Psoas muscle (tissue), 7 donors: ENCODE measurements at regions not wholly inside any gene's neighbourhood (a gene's known extent, or its start where the extent isn't known, plus 50 kb on each side); places are given as distances from the start of the nearest gene placed in this dataset.

Experiments
- ATAC-seq, 4 donors: fragments of 200-7000 bp; cut with Tn5 transposase; one replicate each; pipeline ENCODE4 v1.9.1; 2020; ENCODE audit warnings: moderate library complexity in 3 of 4, mild to moderate bottlenecking in 2 of 4
- DNase-seq, 2 donors: peaks; one replicate each; pipeline ENCODE4 v3.0.0-alpha.2; 2020
- H3K27ac ChIP-seq: fragments of 200-600 bp; one replicate; pipeline ENCODE4 v1.8.0; 2022
- H3K27me3 ChIP-seq, 3 donors: fragments of 200-600 bp in 1 of 3; one replicate each; pipeline versions ENCODE4 v1.6.1 to v1.8.0; 2013 to 2022; ENCODE audit warnings: low read length in 2 of 3, mild to moderate bottlenecking in 2 of 3, moderate library complexity in 1 of 3; ENCODE audit not compliant: insufficient read depth in 3 of 3
- H3K36me3 ChIP-seq, 2 donors: fragments of 200-600 bp in 1 of 2; one replicate each; pipeline versions ENCODE4 v1.6.1 to v1.8.0; 2013 to 2022; ENCODE audit warnings: low read depth in 1 of 2, mild to moderate bottlenecking in 1 of 2, moderate library complexity in 1 of 2; ENCODE audit not compliant: insufficient read depth in 1 of 2
- H3K4me1 ChIP-seq: fragments of 200-600 bp; one replicate; pipeline ENCODE4 v1.8.0; 2022
- H3K4me3 ChIP-seq: fragments of 200-600 bp; one replicate; pipeline ENCODE4 v1.8.0; 2022; ENCODE audit warnings: mild to moderate bottlenecking
- H3K9me3 ChIP-seq: fragments of 200-600 bp; one replicate; pipeline ENCODE4 v1.8.0; 2022
- WGBS, 3 donors: extraction: QIAGEN DNeasy Blood & Tissue Kit; methylation state at CpG; one replicate each; pipeline versions ENCODE4 v1.1.6 to v1.1.7; 2013; 5-methylcytosine and 5-hydroxymethylcytosine counted together
- intact Hi-C, 2 donors: fragments of 100-400 bp; cut with DNase I; formaldehyde crosslinking; loops; one replicate each; pipeline versions ENCODE4 v1.11.0 to v1.14.2; 2022
- TF ChIP-seq, protein P1 (sequence below): fragments of 200-600 bp; IDR thresholded peaks from one replicate; pipeline ENCODE4 v1.8.0; 2022; ENCODE audit warnings: antibody characterized with exemption
- donor health status: healthy with polysubstance abuse.
- donor health status: DM: no; HTN: no; CAD: no; lungs with moderate emphysema.
- donor health status: Bipolar disorder and iron deficiency.
- donor health status: healthy.
- donor health status: DM: yes; HTN: yes; CAD: no.
- donor health status: DM: no; HTN: no; CAD: no.
- donor health status: DM: yes; HTN: yes; CAD: no.

DNA sequence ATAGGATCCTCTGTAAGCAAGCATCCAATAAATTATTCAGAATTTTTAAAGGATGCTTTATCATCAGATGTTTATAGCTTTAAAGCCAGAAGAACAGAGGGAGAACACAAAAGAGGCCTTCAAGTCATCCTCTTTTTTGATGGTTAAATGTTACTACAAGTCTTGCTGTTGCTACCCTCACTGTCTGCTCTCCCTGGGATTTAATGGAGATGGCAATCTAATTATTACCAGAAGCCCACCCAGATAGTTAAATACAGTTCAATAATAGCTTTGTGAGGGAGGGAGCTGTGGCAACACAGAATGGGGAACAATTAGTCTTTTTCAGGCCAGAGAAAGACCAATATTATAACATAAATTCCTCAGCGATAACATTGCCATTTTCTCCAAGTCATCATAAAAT, 87.0 kb upstream of the ACTBL2 start:
- ATAC-seq (no peak), DNase-seq (no peak)
- Histone ChIP-seq H3K27me3 (no peaks in the 10 kb centered on the region), H3K36me3 (no peaks in the 10 kb centered on the region), H3K27ac (no peak overlapping the region), H3K9me3 (no peaks in the 10 kb centered on the region), H3K4me3 (no peak overlapping the region), H3K4me1 (no peaks in the 10 kb centered on the region)
- intact Hi-C loops: no loop called here
- 23 to 81% (median 67%) methylated on average over 1 of the region's 1 CpG for WGBS, 3 donors
- TF ChIP-seq, protein P1, sequence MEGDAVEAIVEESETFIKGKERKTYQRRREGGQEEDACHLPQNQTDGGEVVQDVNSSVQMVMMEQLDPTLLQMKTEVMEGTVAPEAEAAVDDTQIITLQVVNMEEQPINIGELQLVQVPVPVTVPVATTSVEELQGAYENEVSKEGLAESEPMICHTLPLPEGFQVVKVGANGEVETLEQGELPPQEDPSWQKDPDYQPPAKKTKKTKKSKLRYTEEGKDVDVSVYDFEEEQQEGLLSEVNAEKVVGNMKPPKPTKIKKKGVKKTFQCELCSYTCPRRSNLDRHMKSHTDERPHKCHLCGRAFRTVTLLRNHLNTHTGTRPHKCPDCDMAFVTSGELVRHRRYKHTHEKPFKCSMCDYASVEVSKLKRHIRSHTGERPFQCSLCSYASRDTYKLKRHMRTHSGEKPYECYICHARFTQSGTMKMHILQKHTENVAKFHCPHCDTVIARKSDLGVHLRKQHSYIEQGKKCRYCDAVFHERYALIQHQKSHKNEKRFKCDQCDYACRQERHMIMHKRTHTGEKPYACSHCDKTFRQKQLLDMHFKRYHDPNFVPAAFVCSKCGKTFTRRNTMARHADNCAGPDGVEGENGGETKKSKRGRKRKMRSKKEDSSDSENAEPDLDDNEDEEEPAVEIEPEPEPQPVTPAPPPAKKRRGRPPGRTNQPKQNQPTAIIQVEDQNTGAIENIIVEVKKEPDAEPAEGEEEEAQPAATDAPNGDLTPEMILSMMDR: no peak

DNA sequence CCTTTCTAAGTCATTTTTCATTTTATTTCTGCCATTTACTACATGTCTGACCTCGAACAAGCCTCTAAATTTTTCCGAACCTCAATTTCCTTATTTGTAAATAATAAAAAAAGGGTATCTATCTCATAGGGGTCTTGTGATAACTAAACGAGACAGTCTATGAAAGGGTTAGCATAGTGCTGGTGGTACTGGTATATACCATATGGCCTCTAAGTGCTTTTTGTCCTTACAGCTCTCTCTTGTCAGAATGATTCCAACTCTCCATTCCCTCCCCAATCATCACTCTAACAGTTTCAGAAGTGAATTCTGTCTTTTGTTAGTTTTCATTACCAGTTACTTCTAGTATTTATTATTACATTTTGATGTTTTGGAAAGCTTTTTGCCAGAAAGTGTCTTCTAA, 85.5 kb upstream of the ACTBL2 start:
- Histone ChIP-seq H3K4me3 (no peak overlapping the region), H3K27me3 (peaks cover 0 to 5% (median 0%) of the 10 kb centered on the region in 3 donors), H3K27ac (no peak overlapping the region), H3K4me1 (no peaks in the 10 kb centered on the region), H3K36me3 (no peaks in the 10 kb centered on the region), H3K9me3 (no peaks in the 10 kb centered on the region)
- TF ChIP-seq, protein P1: no peak
- WGBS, 3 donors: 96% methylated on average over 3 of the region's 3 CpGs
- intact Hi-C loops: no loop called here
- no peak for ATAC-seq
- no peak for DNase-seq

DNA sequence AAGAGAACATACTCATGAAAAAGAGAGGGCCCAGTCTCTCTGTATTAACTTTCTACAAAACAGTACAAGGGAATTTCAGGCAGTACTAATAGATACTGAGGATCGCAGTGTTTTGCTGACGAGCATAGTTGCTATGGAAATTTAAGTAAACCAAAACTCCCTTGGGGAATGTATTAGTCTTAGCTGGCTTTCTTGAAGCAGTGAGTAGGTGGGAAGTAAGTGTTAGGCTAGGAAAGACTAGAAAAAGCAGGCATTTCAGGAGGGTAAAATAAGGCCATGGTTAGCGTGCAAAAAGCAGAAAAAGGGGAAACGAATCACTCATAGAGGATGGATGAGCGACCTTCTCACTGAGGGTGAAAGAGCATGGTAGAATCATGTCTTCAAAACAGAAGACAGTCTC, 84.3 kb upstream of the ACTBL2 start:
- TF ChIP-seq, protein P1: no peak
- DNase-seq (no peak), ATAC-seq (no peak)
- no peaks in the 10 kb centered on the region for H3K9me3 ChIP-seq
- WGBS, 3 donors: 64 to 71% (median 67%) methylated on average over 5 of the region's 5 CpGs
- no peak overlapping the region for H3K27ac ChIP-seq
- H3K36me3 ChIP-seq: no peaks in the 10 kb centered on the region
- no peaks in the 10 kb centered on the region for H3K4me1 ChIP-seq
- intact Hi-C loops: no loop called here
- H3K27me3 ChIP-seq: peaks cover 0 to 5% (median 0%) of the 10 kb centered on the region in 3 donors
- no peak overlapping the region for H3K4me3 ChIP-seq

DNA sequence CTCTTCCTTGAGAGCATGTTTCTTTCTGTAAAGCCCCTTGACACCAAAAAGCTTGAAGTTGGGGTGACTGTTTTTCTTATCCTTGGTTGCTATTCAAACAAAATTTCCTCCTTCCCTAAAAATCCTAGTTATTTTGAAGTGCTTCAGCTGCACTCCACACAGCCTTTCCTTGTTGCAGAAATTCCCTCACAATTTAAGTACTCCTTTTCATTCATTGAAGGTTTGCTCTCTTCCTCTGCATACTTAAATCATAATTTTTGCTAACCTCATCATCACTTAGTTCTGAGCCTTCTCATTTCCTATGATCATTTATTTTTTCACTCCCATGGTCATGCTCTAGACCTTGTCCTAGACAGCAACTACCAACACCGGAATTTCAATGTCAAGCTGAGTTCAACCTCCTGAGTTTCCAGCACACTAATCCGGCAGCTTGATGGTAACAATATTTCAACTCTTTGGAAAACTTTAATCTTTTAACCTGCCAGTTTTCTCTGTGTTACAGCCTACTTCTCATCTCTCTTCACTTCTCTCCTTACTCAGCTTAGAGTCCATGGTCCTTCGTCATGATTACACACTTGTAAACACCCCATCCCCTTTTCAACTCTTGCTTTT, 78.7 kb upstream of the ACTBL2 start:
- peaks cover 0 to 5% (median 0%) of the 10 kb centered on the region in 3 donors for H3K27me3 ChIP-seq
- no peaks in the 10 kb centered on the region for H3K36me3 ChIP-seq
- no peak overlapping the region for H3K4me3 ChIP-seq
- TF ChIP-seq, protein P1: no peak
- no peaks in the 10 kb centered on the region for H3K4me1 ChIP-seq
- intact Hi-C loops: no loop called here
- no peaks in the 10 kb centered on the region for H3K9me3 ChIP-seq
- 45 to 56% (median 52%) methylated on average over 3 of the region's 3 CpGs for WGBS, 3 donors
- ATAC-seq: no peak
- no peak for DNase-seq
- H3K27ac ChIP-seq: no peak overlapping the region

DNA sequence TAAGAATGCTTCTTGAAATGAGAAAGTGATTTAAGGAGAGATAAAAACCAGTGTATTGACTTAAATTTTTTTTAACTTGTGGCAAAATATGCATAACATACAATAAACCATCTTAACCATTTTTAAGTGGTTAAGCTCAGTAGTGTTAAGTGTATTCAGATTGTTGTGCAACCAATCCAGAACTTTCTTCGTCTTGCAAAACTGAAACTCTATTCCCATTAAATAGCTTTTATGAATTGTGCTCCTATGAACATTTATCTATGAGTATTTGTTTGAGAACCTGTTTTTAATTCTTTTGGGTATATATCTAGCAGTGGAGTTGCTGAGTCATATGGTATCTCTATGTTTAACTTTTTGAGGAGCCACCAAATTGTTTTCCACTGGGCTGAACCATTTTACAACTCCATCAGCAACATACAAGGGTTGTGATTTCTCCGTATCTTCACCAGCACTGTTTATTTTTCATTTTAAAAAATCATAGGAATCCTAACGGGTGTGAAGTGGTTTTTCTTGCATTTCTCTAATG, 76.6 kb upstream of the ACTBL2 start:
- Histone ChIP-seq H3K4me1 (no peaks in the 10 kb centered on the region), H3K27ac (no peak overlapping the region), H3K27me3 (peaks cover 0 to 5% (median 0%) of the 10 kb centered on the region in 3 donors), H3K9me3 (no peaks in the 10 kb centered on the region), H3K36me3 (no peaks in the 10 kb centered on the region), H3K4me3 (no peak overlapping the region)
- intact Hi-C loops: no loop called here
- TF ChIP-seq, protein P1: no peak
- WGBS, 3 donors: 88 to 94% (median 89%) methylated on average over 3 of the region's 3 CpGs
- ATAC-seq (no peak), DNase-seq (no peak)
